HG03521 (cell line): ENCODE measurements at regions not wholly inside any gene's neighbourhood (a gene's known extent, or its start where the extent isn't known, plus 50 kb on each side); places are given as distances from the start of the nearest gene placed in this dataset.

ENCODE experiments used
- ATAC-seq: cut with Tn5 transposase; IDR thresholded peaks from one replicate; pipeline ENCODE4 v1.9.1; 2021; ENCODE audit warnings: mild to moderate bottlenecking, moderate library complexity; ENCODE audit not compliant: unreplicated experiment

DNA sequence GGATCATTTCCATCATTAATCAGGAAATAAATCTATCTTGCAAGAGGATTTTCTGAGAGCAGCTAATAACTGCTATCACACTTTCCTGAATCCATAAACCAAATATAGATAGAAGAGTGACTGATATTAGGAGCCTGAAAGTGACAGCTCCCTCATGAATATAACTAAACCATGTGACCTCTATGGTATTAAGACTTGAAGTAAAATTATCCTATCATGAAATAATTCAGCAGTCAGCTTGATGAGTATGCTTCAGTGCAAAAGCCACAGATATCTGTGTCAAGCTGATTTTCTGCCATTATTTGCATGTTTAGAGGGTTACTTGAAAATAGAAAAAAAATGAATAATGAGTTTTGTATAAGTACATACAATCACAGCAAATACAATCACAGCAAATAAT is 80.1 kb upstream of the PPP1R3A start:
- ATAC-seq = no peak

DNA sequence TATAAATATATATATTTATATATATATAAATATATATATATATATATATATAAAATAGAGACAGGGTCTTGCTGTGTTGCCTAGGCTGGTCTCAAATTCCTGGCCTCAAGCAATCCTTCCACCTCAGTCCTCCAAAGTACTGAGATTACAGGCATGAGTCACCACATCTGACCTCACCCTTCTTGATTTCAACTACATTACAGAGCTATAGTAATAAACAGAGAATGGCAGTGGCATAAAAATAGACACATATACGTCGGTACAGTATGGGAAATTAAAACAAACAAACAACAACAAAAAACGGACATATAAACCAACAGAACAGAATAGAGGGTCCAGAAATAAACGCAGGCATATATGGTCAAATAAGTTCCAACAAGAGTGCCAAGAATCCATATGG is 77.6 kb upstream of the PPP1R3A start:
- ATAC-seq = no peak

DNA sequence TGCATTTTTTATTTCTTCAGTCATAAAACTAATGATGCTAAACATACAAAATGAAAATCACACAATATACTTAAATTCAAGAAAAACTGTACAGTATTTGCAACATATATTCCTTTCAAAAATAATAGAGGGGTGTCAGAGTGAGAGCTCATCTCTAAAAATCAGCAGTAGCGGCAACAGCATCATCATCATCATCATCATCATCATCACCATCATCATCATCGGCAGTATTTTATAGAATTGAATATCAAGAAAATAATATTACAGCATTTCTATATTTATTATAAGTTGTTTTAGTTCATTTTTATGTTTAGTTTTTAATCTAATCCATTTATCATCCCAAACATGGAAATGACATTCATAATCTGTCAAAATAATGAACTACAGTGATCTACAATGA is 67.4 kb upstream of the PPP1R3A start:
- no peak for ATAC-seq

DNA sequence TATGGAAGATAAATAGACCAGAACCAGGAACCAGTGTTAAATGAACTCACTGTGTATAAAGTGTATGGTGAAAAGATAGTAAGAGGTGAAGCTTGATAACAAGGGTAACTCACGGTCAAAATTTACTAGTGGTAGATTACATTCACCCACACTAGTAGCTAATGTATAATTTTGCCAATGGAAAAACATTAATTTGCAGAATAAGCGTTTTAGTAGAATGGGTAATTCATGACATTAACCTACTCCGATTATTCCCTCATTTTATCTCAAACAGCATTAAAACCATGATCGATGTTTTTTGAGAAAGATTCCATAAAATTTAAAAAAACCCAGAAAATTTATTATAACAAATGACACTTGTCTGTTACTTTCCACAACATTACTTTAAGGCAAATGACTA is 57.7 kb upstream of the PPP1R3A start:
- ATAC-seq = no peak

DNA sequence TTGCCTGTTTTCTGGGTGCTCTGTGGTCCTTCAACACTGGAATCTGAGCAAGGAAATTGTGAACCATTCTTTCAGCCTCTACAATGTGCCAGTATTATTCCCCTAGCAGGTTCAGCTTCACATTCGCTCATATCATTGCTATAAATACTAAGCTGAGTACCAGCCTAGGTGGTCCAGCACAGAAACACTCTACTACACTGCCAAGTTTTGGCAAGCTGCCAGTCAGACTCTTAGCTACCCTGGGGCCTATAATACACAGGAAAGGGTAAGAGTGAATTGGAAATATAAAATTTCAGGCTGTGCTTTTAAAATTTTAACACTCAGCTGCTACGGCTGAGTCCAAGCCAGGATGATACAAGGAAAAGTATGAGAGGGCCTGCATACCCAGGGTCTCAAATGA is 49.9 kb upstream of the PPP1R3A start:
- ATAC-seq = no peak
